Activated CD4-positive, alpha-beta T cell treated with anti-CD3 and anti-CD28 coated beads, Interleukin-2, Interleukin-6, amounts not matched to agents 100 ng/mL and 50 ng/mL, durations not matched to agents 16 hours and 8 hours (primary cell): ENCODE measurements at regions not wholly inside any gene's neighbourhood (a gene's known extent, or its start where the extent isn't known, plus 50 kb on each side); places are given as distances from the start of the nearest gene placed in this dataset.

Experiments
- DNase-seq: peaks from one replicate; pipeline ENCODE4 v3.0.0-alpha.2; 2020

DNA sequence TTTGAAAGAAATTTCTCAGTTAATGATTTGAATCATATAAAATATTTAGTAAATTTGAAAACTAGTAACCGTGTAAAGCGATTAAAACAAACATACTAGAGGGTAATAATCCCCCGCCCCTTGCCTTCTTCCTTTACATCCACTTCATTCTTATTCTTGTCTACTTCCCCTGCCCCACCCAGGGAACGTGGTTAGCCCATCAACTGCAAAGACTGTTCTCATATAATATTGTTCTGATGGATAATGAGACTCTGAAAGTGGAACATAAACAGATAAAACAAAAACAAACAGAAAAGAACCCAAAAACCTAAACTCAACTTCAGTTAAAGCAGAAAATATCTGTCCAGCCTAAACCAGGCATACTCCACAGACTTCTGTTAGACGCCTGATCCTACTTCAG is 108.1 kb upstream of the GTF2H2C_2 start:
- DNase-seq = peak; percentile 0
